AG04450 (cell line): ENCODE measurements at regions not wholly inside any gene's neighbourhood (a gene's known extent, or its start where the extent isn't known, plus 50 kb on each side); places are given as distances from the start of the nearest gene placed in this dataset.

Experiments used
- CTCF ChIA-PET: fragments of 300-600, 350-600 bp; formaldehyde crosslinking; extraction: SDS; loops from one replicate; lab custom pipeline; 2022; ENCODE audit warnings: antibody characterized with exemption, inconsistent platforms; lab: Charles Lee
- POLR2A ChIA-PET: fragments of 350-600 bp; formaldehyde crosslinking; extraction: SDS; loops from one replicate; lab custom pipeline; 2021; ENCODE audit warnings: antibody characterized with exemption, inconsistent platforms; lab: Yijun Ruan, JAX
- DNase-seq: peaks from one replicate; pipeline ENCODE4 v3.0.0-alpha.2; 2011; ENCODE audit warnings: low read depth, low spot score
- H3K27ac ChIP-seq: one replicate; pipeline ENCODE4 v1.5.1; 2012; ENCODE audit warnings: low read depth, low read length, control low read depth
- H3K27me3 ChIP-seq: one replicate; pipeline ENCODE4 v1.6.0; 2012; ENCODE audit warnings: low read length; ENCODE audit not compliant: control insufficient read depth, insufficient read depth
- H3K4me3 ChIP-seq: 2 replicates; pipeline ENCODE4 v1.5.1; 2011; ENCODE audit warnings: mild to moderate bottlenecking, low read depth, low read length, control low read depth
- H3K9me3 ChIP-seq: 2 replicates; pipeline ENCODE4 v1.5.1; 2012; ENCODE audit warnings: low read length; ENCODE audit not compliant: control insufficient read depth, insufficient read depth
- CTCF ChIP-seq: IDR thresholded peaks from 2 replicates; pipeline ENCODE4 v1.5.1; 2011; ENCODE audit warnings: low read depth, low read length, control low read depth, inconsistent platforms

- no peak for TF ChIP-seq CTCF
- ChIA-PET CTCF (interaction anchor here (0.5 to 0.7 kb wide), 2 partner anchors 154 to 279 kb away, joined by 3 to 6 read pairs; no protein-coding TSS in a partner anchor), POLR2A (no interaction called here)
- no peaks in the 10 kb centered on the region for H3K27me3 ChIP-seq
- no peaks in the 10 kb centered on the region for H3K9me3 ChIP-seq
- H3K27ac ChIP-seq = no peak overlapping the region
- DNase-seq = no peak
- no peak overlapping the region for H3K4me3 ChIP-seq
These were observed 172.8 kb upstream of the NUDT4 start for GRCh38 chr12:93204896-93205295.

GRCh38 chr12:93205361-93205760, 172.4 kb upstream of the NUDT4 start:
- POLR2A ChIA-PET = no interaction called here
- no peak for DNase-seq
- CTCF ChIA-PET = interaction anchor here (0.7 kb wide), 1 partner anchor 153 kb away, joined by 3 read pairs; no protein-coding TSS in a partner anchor
- Histone ChIP-seq H3K27me3 (no peaks in the 10 kb centered on the region), H3K27ac (no peak overlapping the region), H3K9me3 (no peaks in the 10 kb centered on the region), H3K4me3 (no peak overlapping the region)
- no peak for TF ChIP-seq CTCF

GRCh38 chr12:93208011-93208410, 169.7 kb upstream of the NUDT4 start:
- CTCF ChIA-PET = no interaction called here

GRCh38 chr12:93214523-93215289, 163.0 kb upstream of the NUDT4 start:
- TF ChIP-seq CTCF = no peak
- ChIA-PET POLR2A (no interaction called here), CTCF (interaction anchor here (1.0 kb wide), 1 partner anchor 228 kb away, joined by 4 read pairs; no protein-coding TSS in a partner anchor)
- no peak for DNase-seq
- no peaks in the 10 kb centered on the region for H3K27me3 ChIP-seq
- H3K9me3 ChIP-seq = peaks cover 6% of the 10 kb centered on the region
- no peak overlapping the region for H3K27ac ChIP-seq
- H3K4me3 ChIP-seq = no peak overlapping the region

More at GRCh38 chr12:93208011-93208410, 169.7 kb upstream of the NUDT4 start:
- H3K9me3 ChIP-seq = no peaks in the 10 kb centered on the region
- no peak for TF ChIP-seq CTCF
- H3K27ac ChIP-seq = no peak overlapping the region
- no peak for DNase-seq
- POLR2A ChIA-PET = no interaction called here
- H3K4me3 ChIP-seq = no peak overlapping the region
- H3K27me3 ChIP-seq = no peaks in the 10 kb centered on the region

GRCh38 chr12:93215290-93215678, 162.4 kb upstream of the NUDT4 start:
- H3K27ac ChIP-seq = no peak overlapping the region
- ChIA-PET CTCF (interaction anchor here (1.0 kb wide), 1 partner anchor 229 kb away, joined by 4 read pairs; no protein-coding TSS in a partner anchor), POLR2A (no interaction called here)
- no peaks in the 10 kb centered on the region for H3K27me3 ChIP-seq
- TF ChIP-seq CTCF = no peak
- peaks cover 6% of the 10 kb centered on the region for H3K9me3 ChIP-seq
- DNase-seq = no peak
- H3K4me3 ChIP-seq = no peak overlapping the region
